22Rv1 (cell line): ENCODE measurements at regions not wholly inside any gene's neighbourhood (a gene's known extent, or its start where the extent isn't known, plus 50 kb on each side); places are given as distances from the start of the nearest gene placed in this dataset.

Experiments used
- CTCF ChIP-seq: fragments of 450-650 bp; IDR thresholded peaks from 2 replicates; pipeline ENCODE4 v1.5.1; 2017; ENCODE audit warnings: mild to moderate bottlenecking
- ZFX ChIP-seq: fragments of 450-650 bp; IDR thresholded peaks from 2 replicates; pipeline ENCODE4 v1.6.1; 2017; ENCODE audit warnings: antibody characterized with exemption, borderline replicate concordance

- TF ChIP-seq CTCF, result no peak
- no peak for TF ChIP-seq ZFX
These were observed 82.0 kb upstream of the PTGFR start for GRCh38 chr1:78408810-78409209.
